ENCODE measurements at regions not wholly inside any gene's neighbourhood (a gene's known extent, or its start where the extent isn't known, plus 50 kb on each side); places are given as distances from the start of the nearest gene placed in this dataset.

- no peak overlapping the region for H3K27ac ChIP-seq
- no peak for DNase-seq
- no peaks in the 10 kb centered on the region for H3K9me3 ChIP-seq
- 77 to 94% methylated on average over 2 of the region's 2 CpGs for WGBS, 2 donors
- no peak overlapping the region for H3K4me3 ChIP-seq
- TF ChIP-seq CTCF (IDR thresholded peaks at IDR 0.05) (no peak), POLR2A (IDR thresholded peaks at IDR 0.05) (no peak)
- H3K36me3 ChIP-seq: no peaks in the 10 kb centered on the region
- H3K27me3 ChIP-seq: no peaks in the 10 kb centered on the region
- H3K4me1 ChIP-seq: no peaks in the 10 kb centered on the region
- intact Hi-C loops (cut with DNase I): no loop called here
Measured at GRCh38 chr3:118736107-118736506, 298.5 kb downstream of the IGSF11 start.

GRCh38 chr3:118740722-118741290 lies 293.8 kb downstream of the IGSF11 start:
- Histone ChIP-seq H3K27me3 (no peaks in the 10 kb centered on the region), H3K36me3 (no peaks in the 10 kb centered on the region), H3K4me1 (no peaks in the 10 kb centered on the region), H3K27ac (no peak overlapping the region), H3K4me3 (no peak overlapping the region), H3K9me3 (no peaks in the 10 kb centered on the region)
- TF ChIP-seq POLR2A (IDR thresholded peaks at IDR 0.05): no peak
- no peak for TF ChIP-seq CTCF (IDR thresholded peaks at IDR 0.05)
- no peak for DNase-seq
- WGBS, 2 donors: 84 to 87% methylated on average over 2 of the region's 2 CpGs
- intact Hi-C loops (cut with DNase I): no loop called here

GRCh38 chr3:118742760-118743159 lies 291.9 kb downstream of the IGSF11 start:
- intact Hi-C loops (cut with DNase I): no loop called here
- Histone ChIP-seq H3K4me1 (no peaks in the 10 kb centered on the region), H3K27me3 (no peaks in the 10 kb centered on the region), H3K9me3 (no peaks in the 10 kb centered on the region), H3K27ac (no peak overlapping the region), H3K4me3 (no peak overlapping the region), H3K36me3 (no peaks in the 10 kb centered on the region)
- 49 to 63% methylated on average over 2 of the region's 2 CpGs for WGBS, 2 donors
- TF ChIP-seq CTCF (IDR thresholded peaks at IDR 0.05): no peak
- no peak for DNase-seq

- H3K27ac ChIP-seq: no peak overlapping the region
- no peaks in the 10 kb centered on the region for H3K36me3 ChIP-seq
- no peaks in the 10 kb centered on the region for H3K4me1 ChIP-seq
- H3K27me3 ChIP-seq: no peaks in the 10 kb centered on the region
- intact Hi-C loops (cut with DNase I): no loop called here
- TF ChIP-seq CTCF (IDR thresholded peaks at IDR 0.05) (no peak), POLR2A (IDR thresholded peaks at IDR 0.05) (no peak)
- no peaks in the 10 kb centered on the region for H3K9me3 ChIP-seq
- no peak for DNase-seq
- H3K4me3 ChIP-seq: no peak overlapping the region
- WGBS, 2 donors: 58% methylated on average over 2 of the region's 2 CpGs; no CpG with 5 or more reads in 1 of the 2 donors
Measured at GRCh38 chr3:118744186-118744585, 290.5 kb downstream of the IGSF11 start.

DNA sequence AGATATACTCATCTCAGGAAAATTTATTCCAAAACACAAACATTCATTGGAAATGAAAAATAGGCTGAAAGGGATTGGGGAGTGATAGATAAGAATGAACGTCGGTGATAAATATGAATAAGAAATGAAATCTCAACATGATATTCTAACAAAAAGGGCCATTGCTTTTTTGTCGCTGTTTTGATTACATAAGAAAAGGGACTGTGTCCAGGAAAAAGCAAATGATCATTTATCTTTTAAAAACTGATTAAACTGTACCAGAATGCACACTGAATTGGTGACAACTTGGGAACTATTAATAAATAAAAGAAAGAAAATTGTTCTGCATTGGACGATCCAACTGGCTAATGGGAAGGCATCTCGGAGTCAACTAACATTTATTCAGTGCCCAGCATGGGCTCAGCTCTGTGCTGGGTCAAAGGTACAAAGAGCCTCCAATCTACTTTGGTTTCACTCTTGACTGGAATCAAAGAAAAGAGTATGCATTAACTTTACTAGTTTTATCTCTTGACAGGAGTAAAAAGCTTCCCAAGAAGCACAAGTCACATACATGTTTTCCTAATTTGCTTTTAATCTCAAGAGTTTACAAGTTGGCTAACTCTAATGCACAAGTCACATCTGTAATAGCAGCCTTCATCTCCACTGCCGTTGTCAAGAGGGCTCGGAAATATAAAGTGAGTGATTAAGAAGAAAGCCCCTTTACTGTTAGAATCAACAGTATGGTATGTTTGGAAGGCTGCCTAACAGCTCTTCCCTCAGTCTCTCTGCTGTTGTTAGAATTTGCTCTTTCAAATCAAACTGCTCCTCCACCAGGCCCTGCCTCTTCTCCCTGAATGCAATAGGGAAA lies 280.0 kb downstream of the IGSF11 start:
- intact Hi-C loops (cut with DNase I): no loop called here
- TF ChIP-seq POLR2A (IDR thresholded peaks at IDR 0.05) (no peak), CTCF (IDR thresholded peaks at IDR 0.05) (no peak)
- H3K36me3 ChIP-seq: no peaks in the 10 kb centered on the region
- no peaks in the 10 kb centered on the region for H3K9me3 ChIP-seq
- 57% methylated on average over 7 of the region's 7 CpGs for WGBS, 2 donors
- DNase-seq: no peak
- H3K4me3 ChIP-seq: no peak overlapping the region
- peak overlapping the region in 1 of 4 donors; percentile 19 for H3K27ac ChIP-seq
- H3K27me3 ChIP-seq: no peaks in the 10 kb centered on the region
- no peaks in the 10 kb centered on the region for H3K4me1 ChIP-seq
